OCI-LY1 (cell line): ENCODE measurements at regions not wholly inside any gene's neighbourhood (a gene's known extent, or its start where the extent isn't known, plus 50 kb on each side); places are given as distances from the start of the nearest gene placed in this dataset.

Experiments
- H2AFZ ChIP-seq: fragments of 200-600 bp; sonication (generic), shearing (Covaris generic); 2 replicates; pipeline ENCODE4 v1.6.0; 2014; ENCODE audit warnings: antibody characterized with exemption, mild to moderate bottlenecking, low read length
- H3F3A ChIP-seq: fragments of 200-600 bp; sonication (generic), shearing (Covaris generic); 2 replicates; pipeline ENCODE4 v1.6.0; 2014; ENCODE audit warnings: mild to moderate bottlenecking, antibody characterized with exemption, low read length, moderate library complexity; ENCODE audit not compliant: insufficient read depth
- H3K27ac ChIP-seq: fragments of 200-600 bp; sonication (generic); 2 replicates; pipeline ENCODE4 v1.5.1; 2014; ENCODE audit warnings: low read length, mixed run types, mild to moderate bottlenecking, low read depth; ENCODE audit not compliant: poor library complexity, severe bottlenecking
- H3K27me3 ChIP-seq: fragments of 200-600 bp; sonication (generic); 2 replicates; pipeline ENCODE4 v1.6.0; 2014; ENCODE audit warnings: antibody characterized with exemption, mild to moderate bottlenecking, low read length, moderate library complexity; ENCODE audit not compliant: insufficient read depth
- H3K36me3 ChIP-seq: fragments of 200-600 bp; sonication (generic); 2 replicates; pipeline ENCODE4 v1.6.1; 2014; ENCODE audit warnings: mild to moderate bottlenecking, antibody characterized with exemption, low read length, moderate library complexity, mixed read lengths; ENCODE audit not compliant: insufficient read depth
- H3K4me1 ChIP-seq: fragments of 200-600 bp; sonication (generic); 2 replicates; pipeline ENCODE4 v1.5.1; 2014; ENCODE audit warnings: mild to moderate bottlenecking, low read length, moderate library complexity; ENCODE audit not compliant: insufficient read depth, severe bottlenecking
- H3K4me2 ChIP-seq: fragments of 200-600 bp; sonication (generic), shearing (Covaris generic); 2 replicates; pipeline ENCODE4 v1.6.1; 2014; ENCODE audit warnings: low read length
- H3K4me3 ChIP-seq: fragments of 200-600 bp; sonication (generic); 2 replicates; pipeline ENCODE4 v1.5.1; 2014; ENCODE audit warnings: low read length, low read depth, mild to moderate bottlenecking, mixed read lengths; ENCODE audit not compliant: poor library complexity, severe bottlenecking
- H3K79me2 ChIP-seq: fragments of 200-600 bp; shearing (Covaris generic); 2 replicates; pipeline ENCODE4 v1.6.1; 2016; ENCODE audit warnings: mixed run types, low read length, mixed read lengths; ENCODE audit not compliant: insufficient read depth
- H3K9ac ChIP-seq: fragments of 200-600 bp; sonication (generic), shearing (Covaris generic); 2 replicates; pipeline ENCODE4 v1.6.1; 2014; ENCODE audit warnings: mild to moderate bottlenecking, low read length, mixed read lengths
- H3K9me2 ChIP-seq: fragments of 200-600 bp; sonication (generic), shearing (Covaris generic); 2 replicates; pipeline ENCODE4 v1.6.1; 2014; ENCODE audit warnings: low read depth, mild to moderate bottlenecking, low read length, mixed read lengths
- H3K9me3 ChIP-seq: fragments of 200-600 bp; shearing (Covaris generic); 2 replicates; pipeline ENCODE4 v1.6.1; 2014; ENCODE audit warnings: low read length, mixed read lengths
- H4K20me1 ChIP-seq: fragments of 200-600 bp; sonication (generic), shearing (Covaris generic); 2 replicates; pipeline ENCODE4 v1.6.0; 2016; ENCODE audit warnings: mild to moderate bottlenecking, low read length; ENCODE audit not compliant: insufficient read depth
- EZH2 ChIP-seq: fragments of 200-600 bp; sonication (generic), shearing (Covaris generic); IDR thresholded peaks from 2 replicates; pipeline ENCODE4 v1.8.0; 2017; ENCODE audit warnings: borderline replicate concordance, mixed run types, mild to moderate bottlenecking, antibody characterized with exemption, low read length, moderate library complexity, mixed read lengths
- TF ChIP-seq, protein P1 (sequence below): fragments of 200-600 bp; sonication (generic), shearing (Covaris generic); IDR thresholded peaks from 2 replicates; pipeline ENCODE4 v1.5.1; 2017; ENCODE audit warnings: mild to moderate bottlenecking, antibody characterized with exemption, low read length, moderate library complexity, mixed read lengths

DNA sequence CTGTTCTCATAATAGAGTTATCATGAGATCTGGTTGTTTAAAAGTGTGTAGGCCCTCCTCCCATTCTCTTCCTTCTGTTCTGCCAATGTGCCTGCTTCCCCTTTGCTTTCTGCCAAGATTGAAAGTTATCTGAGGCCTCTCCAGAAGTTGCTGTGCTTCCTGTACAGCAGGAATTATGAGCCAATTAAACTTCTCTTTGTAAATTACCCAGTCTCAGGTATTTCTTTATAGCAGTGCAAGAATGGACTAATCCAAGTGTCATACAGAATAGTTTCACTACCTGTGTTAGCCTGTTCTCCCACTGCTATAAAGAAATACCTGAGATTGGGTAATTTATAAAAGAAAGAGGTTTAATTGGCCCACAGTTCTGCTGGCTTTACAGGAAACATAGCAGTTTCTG lies 100.0 kb downstream of the CD24 start:
- Histone ChIP-seq H4K20me1 (no peaks in the 10 kb centered on the region), H3K36me3 (no peaks in the 10 kb centered on the region), H3K9ac (no peak overlapping the region), H3K27me3 (no peaks in the 10 kb centered on the region), H3K4me1 (no peaks in the 10 kb centered on the region), H3K4me2 (no peak overlapping the region), H3K27ac (no peak overlapping the region), H3K9me2 (no peaks in the 10 kb centered on the region), H3F3A (no peaks in the 10 kb centered on the region), H3K79me2 (no peaks in the 10 kb centered on the region), H3K9me3 (peaks cover 4% of the 10 kb centered on the region; the same call in 1 of the 2 replicates), H3K4me3 (no peak overlapping the region), H2AFZ (no peak overlapping the region)
- TF ChIP-seq, protein P1, sequence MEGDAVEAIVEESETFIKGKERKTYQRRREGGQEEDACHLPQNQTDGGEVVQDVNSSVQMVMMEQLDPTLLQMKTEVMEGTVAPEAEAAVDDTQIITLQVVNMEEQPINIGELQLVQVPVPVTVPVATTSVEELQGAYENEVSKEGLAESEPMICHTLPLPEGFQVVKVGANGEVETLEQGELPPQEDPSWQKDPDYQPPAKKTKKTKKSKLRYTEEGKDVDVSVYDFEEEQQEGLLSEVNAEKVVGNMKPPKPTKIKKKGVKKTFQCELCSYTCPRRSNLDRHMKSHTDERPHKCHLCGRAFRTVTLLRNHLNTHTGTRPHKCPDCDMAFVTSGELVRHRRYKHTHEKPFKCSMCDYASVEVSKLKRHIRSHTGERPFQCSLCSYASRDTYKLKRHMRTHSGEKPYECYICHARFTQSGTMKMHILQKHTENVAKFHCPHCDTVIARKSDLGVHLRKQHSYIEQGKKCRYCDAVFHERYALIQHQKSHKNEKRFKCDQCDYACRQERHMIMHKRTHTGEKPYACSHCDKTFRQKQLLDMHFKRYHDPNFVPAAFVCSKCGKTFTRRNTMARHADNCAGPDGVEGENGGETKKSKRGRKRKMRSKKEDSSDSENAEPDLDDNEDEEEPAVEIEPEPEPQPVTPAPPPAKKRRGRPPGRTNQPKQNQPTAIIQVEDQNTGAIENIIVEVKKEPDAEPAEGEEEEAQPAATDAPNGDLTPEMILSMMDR, result no peak
- TF ChIP-seq EZH2, result no peak

DNA sequence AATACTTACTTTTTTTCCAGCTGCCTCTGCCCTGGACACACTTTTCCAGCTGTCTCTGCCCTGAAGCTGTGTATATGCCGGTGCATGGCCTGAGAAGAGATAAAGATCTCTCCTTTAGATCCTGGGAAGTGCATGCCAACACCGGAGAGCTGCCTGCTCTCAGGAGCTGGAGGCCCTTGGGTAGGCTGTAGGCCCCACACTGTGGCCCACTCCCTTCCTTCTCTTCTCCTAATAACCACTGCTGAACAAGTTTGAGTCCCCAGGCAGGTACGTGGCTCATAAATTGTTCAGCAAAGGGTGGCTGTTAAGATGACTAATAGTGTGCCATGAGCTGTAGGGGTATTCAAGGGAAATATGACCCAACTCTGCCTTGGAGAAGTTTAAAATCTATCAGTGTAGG lies 102.5 kb downstream of the CD24 start:
- Histone ChIP-seq H3K79me2 (no peaks in the 10 kb centered on the region), H4K20me1 (no peaks in the 10 kb centered on the region), H3K4me2 (no peak overlapping the region), H3F3A (no peaks in the 10 kb centered on the region), H2AFZ (no peak overlapping the region), H3K9me2 (no peaks in the 10 kb centered on the region), H3K27me3 (no peaks in the 10 kb centered on the region), H3K4me3 (no peak overlapping the region), H3K36me3 (no peaks in the 10 kb centered on the region), H3K4me1 (no peaks in the 10 kb centered on the region), H3K27ac (no peak overlapping the region), H3K9ac (no peak overlapping the region), H3K9me3 (peaks cover 4% of the 10 kb centered on the region)
- TF ChIP-seq, protein P1, result no peak
- TF ChIP-seq EZH2, result no peak

DNA sequence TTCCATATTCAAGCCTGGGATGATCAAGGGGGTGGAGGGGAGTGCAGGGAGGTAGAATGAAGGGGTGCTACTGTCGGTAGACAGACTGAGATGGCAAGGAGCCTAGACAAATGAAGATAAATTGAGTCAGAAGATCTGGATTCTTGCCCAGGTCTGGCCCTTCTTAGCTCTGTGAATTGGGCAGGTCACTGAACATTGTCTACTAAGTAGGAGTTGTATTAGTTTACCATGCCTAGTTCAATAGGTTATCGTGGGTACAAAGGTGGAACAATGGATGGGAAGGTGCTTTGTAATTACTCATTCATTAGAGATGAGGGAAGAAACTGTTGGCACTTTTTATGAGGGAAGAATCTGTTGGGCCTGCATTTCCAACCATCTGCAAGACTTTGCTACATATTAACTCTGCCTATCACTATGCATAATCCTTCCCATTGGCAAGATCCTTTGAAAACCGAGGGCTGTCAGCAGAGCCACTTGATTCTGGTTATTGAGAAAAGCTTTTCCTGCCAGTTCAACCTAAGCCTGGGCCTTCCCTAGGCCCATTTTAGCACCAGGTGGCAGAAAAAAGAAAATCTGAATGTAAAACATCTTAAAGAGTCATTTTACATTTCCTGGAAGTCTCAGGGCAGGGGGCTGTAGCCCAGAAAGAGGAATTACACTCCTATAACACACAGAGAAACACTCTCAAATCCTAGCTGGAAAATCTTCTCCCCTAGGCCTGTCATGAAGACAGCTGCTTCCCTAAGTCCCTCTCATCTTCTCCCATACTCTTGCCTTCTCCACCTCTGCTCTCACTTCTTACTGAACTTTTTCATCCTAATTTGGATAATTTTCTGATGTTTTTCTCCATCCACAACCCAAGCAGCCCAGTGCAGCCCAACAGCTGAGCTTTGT lies 103.5 kb downstream of the CD24 start:
- H3K27me3 ChIP-seq, result no peaks in the 10 kb centered on the region
- H3K9ac ChIP-seq, result no peak overlapping the region
- no peak overlapping the region for H3K27ac ChIP-seq
- TF ChIP-seq, protein P1, result no peak
- TF ChIP-seq EZH2, result no peak
- H3K4me1 ChIP-seq, result no peaks in the 10 kb centered on the region
- H4K20me1 ChIP-seq, result no peaks in the 10 kb centered on the region
- H3K9me2 ChIP-seq, result no peaks in the 10 kb centered on the region
- H3K4me3 ChIP-seq, result no peak overlapping the region
- H3F3A ChIP-seq, result no peaks in the 10 kb centered on the region
- no peaks in the 10 kb centered on the region for H3K36me3 ChIP-seq
- H3K79me2 ChIP-seq, result no peaks in the 10 kb centered on the region
- peaks cover 6% of the 10 kb centered on the region for H3K9me3 ChIP-seq
- H3K4me2 ChIP-seq, result no peak overlapping the region
- H2AFZ ChIP-seq, result no peak overlapping the region
